Endothelial cell of hepatic sinusoid (primary cell): ENCODE measurements at regions not wholly inside any gene's neighbourhood (a gene's known extent, or its start where the extent isn't known, plus 50 kb on each side); places are given as distances from the start of the nearest gene placed in this dataset.

Experiments
- in situ Hi-C: cut with HindIII; loops from 2 replicates; pipeline ENCODE4 v1.10.0; 2017; ENCODE audit warnings: low sequenced_read_pairs

DNA sequence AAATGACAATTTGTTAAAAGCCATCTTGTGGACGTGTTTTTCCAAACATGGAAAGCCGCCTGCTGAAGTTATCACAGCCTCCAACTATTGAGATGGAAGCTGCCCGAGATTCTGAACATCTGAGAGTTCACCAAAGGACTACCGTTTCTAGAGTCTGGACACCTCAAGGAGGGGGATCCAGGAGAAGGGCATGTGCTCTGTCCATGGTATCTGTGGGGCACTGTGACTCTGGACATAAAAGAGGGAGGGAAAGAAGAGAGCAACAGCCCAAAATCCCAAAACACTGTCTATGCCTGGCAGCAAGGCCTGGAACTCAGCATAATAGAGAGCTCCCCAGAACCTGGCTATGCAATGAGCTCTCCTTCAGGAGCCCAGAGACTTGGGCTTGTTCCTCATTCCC is 319.9 kb downstream of the EN1 start:
- in situ Hi-C loops = no loop called here

DNA sequence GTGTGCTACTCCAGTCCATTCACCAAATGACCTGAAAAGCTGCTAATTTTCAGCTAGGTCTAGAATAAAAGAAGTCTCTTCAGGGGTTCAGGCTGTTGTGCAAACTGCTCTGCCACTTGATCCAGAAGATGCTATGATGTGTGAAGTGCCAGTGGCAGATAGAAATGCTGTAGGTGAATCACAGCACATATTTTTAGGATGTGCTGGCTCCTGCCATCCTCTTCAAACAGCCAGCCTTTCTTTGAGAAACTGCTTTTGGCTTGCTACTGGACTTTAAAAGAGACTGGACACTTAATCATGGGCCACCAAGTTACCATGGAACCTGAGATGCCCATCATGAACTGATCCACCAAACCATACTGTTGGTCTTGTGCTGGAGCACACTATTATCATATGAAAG is 322.1 kb downstream of the EN1 start:
- in situ Hi-C loops = no loop called here

GRCh38 chr2:118524911-118525310 is 322.5 kb downstream of the EN1 start:
- in situ Hi-C loops = no loop called here

- in situ Hi-C loops = no loop called here
Observed at GRCh38 chr2:118523761-118524160, 323.7 kb downstream of the EN1 start.

- in situ Hi-C loops = no loop called here
Observed at GRCh38 chr2:118521960-118522359, 325.5 kb downstream of the EN1 start.

- in situ Hi-C loops = no loop called here
Observed at GRCh38 chr2:118521272-118521671, 326.2 kb downstream of the EN1 start.

DNA sequence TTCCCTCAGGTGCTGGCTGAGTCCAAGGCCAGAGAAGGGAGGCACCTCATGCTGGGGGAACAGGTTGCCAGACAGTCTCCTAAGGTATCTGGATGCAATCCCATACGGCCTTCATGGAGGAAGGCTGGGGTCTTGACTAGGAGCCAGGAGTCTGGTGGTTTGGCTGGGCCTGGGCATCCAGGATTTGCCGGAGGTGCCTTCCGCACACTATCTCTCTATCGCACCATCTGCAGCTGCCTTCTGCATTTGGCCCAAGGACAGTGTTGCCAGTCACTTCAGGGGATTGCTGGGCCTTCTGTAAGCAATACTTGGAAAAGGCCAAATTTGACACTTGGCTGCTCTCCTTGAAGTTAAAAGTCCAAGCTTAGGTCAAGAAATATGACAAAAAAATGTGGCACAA is 327.2 kb downstream of the EN1 start:
- in situ Hi-C loops = no loop called here

- in situ Hi-C loops = no loop called here
Observed at GRCh38 chr2:118519511-118519910, 327.9 kb downstream of the EN1 start.

DNA sequence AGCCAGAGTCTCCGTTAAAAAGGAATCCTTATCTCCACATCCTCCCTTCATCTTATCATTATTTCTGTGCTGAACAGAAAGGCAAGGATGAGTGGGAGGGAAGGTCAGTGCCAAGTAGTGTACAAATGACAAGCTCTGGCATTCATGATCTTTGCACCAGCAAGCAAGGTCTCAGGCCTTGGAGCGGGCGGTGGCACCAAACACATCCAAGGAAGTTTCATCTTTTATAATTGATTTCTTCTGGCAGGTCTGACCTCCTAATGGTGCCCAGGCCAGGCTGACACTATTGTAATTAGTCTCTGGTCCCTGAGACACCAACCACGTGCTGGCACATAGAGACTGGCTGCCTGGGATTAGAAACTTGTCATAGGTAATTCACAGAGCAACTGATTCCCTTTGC is 336.6 kb downstream of the EN1 start:
- in situ Hi-C loops = no loop called here

DNA sequence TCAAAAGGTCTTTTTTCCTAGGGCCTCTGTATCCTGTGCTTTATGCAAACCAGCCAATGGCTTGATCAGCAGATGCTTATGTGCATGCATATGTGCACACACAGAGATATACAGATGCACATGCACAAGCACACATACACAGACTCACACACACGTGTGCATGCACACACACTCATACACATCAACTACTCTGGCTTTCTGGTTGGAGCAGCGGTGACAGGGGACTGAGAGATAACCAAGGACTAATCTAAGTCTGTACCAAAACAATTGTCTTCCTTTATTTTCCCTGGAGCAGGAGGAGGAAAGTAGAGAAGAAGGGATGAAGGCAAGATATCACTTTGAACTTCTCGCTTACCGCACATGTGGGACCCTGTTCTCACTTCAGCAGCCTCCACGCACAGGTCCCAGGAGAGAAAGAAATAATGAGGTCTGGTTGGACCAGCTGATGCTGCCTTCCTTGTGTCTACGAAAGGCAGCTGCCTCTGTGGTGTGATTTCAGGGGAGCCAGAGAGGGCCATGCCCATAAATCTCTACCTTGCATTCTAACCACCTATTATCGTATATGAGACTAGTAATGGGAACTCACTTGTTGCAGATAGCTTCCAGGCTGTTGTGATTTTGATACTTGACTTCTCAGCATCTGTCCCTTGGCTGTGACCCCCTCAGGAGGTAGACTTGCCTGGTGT is 338.0 kb downstream of the EN1 start:
- in situ Hi-C loops = no loop called here

- in situ Hi-C loops = no loop called here
Observed at GRCh38 chr2:118508282-118508681, 339.2 kb downstream of the EN1 start.

DNA sequence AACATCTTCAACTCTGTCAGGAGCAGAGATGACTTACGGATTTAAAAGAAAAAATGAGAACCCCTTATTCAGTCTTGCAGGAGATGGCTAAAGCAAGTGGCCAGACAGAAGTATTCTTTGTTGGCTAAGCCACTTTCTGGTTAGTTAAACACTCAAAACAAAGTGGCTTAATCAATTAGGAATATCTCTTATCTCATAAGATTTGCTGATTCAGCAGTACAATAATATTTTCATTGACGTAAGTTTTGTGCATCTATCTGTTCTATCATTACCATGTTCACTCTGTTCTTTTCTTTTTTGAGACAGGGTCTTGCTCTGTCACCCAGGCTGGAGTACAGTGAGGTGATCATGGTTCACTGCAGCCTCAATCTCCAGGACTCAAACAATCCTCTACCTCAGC is 342.0 kb downstream of the EN1 start:
- in situ Hi-C loops = no loop called here

DNA sequence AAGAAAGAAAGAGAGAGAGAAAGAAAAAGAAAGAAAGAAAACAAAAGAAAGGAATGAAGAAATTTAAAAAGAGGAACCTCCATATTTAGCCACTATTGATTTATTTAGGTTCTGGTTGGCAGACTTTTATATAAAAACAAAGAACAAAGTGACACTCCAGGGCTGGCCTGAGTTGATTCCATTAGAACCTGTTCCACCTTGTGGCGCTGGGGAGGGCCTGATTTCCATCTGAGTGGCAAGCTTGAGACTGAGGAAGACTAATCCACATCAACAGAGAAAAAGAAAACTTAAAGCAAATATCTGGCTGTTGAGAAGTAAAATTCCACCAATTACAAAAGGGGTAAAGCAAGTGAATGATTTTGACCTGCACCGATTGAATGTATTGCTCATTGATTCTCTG is 345.3 kb downstream of the EN1 start:
- in situ Hi-C loops = no loop called here

- in situ Hi-C loops = no loop called here
Observed at GRCh38 chr2:118498943-118499342, 348.5 kb downstream of the EN1 start.

DNA sequence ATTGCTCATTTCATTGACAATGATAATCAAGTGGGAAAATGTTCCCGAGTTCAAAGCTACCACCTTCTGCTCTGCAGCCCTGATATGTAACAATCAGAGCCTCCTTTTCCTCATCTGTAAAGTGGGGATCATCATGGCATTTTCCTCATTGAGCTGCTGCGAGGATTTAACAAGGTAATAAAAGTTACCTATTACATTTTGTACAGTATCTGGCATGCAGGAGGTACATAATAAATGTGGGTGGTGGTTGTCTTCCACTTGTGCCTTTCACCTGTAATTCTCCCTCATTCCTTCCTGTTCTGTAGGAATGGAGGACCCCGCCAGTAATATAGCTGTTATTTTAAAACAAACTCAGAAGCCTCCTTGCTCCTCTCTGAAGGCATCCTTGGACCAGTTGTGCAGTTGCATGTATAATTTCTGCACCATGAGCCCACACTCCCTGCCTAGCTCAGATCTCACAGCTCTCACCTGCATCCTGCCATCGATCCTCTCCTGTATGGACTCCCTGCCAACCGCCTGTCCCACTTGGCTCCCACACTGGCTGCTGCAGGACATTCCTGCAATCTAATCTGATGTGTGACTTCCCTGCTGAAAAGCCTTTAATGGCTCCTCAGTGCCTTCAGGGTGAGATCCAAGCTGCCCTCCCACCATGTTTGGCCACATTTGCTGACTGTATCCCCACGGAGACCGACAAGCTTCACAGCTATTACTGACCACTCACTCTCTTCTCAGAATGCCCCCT is 350.4 kb downstream of the EN1 start:
- in situ Hi-C loops = no loop called here

DNA sequence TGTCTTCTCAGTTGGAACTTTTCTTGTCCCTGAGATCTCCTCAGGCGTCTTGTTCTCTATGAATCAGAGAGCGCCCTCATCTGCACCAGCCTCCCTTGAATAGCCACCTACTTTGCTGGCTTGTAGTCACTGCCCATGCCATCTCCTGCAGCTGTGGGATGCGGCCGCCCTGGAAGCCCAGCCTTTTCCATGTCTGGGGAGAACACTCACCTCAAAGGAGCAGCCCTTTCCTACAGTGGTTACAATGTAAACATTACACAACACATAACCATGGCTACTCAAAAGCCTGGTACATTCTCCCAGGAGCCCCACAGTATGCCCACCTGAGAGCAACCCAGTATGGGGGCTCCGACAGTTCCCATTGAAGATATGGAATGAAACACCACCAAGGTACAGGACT is 351.0 kb downstream of the EN1 start:
- in situ Hi-C loops = no loop called here

GRCh38 chr2:118495290-118495689 is 352.2 kb downstream of the EN1 start:
- in situ Hi-C loops = no loop called here

GRCh38 chr2:118493213-118493612 is 354.2 kb downstream of the EN1 start:
- in situ Hi-C loops = no loop called here

DNA sequence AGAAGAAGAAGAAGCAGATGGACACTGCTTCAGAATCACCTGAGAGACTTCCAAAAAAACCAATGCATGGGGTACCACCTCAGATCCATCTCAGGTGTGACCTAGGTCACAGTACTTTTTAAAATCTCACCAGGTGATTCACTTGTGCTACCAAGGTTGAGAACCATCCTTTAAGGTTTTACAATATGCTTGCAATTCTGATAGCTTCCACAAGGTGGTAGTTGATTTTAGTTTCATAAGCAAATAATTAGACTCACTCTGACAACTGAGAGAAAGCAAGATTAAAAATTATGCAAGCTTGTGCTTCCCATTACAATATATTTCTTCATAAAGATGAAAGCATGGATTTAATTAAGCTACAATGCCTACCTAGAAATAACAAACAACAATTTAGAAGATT is 355.1 kb downstream of the EN1 start:
- in situ Hi-C loops = no loop called here

DNA sequence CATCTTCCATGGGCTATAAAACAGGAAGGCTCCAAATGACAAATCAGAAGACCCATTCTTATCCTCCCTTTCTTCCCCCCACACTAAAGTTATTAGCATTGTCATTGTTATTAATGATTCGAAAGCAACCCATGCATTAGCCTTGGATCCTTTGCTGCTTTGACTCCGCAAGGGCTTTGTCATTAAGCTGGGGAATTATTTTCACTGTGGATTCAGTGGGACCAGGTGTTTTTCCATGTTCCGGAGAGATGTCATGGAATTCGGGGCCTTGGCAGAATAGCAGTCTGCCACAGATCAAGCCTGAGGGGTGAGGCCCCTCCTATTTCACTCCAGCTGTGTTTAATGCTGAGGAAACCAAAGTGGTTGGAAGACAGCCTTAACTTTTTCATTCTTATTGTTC is 357.1 kb downstream of the EN1 start:
- in situ Hi-C loops = no loop called here

GRCh38 chr2:118489712-118490299 is 357.6 kb downstream of the EN1 start:
- in situ Hi-C loops = no loop called here

DNA sequence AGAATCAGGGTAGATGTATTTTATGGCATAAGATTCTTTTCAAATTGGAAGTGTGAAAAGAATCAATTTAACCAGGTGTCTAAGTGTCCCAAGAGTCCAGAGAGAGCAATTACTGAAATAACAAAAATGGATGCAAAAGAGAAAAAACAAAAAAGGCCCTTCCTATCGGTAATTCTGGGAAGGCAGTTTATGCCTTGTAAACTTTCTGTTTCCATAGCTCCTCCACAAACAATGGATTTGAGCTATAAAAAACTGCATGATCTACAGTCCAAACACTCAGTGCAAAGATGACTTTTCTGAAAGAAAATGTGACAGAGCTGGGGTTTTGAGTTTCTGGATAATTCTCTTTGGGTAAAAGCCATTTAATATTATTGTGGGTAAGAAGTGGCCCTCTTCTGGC is 366.1 kb downstream of the EN1 start:
- in situ Hi-C loops = no loop called here
